Endothelial cell of umbilical vein (primary cell): ENCODE measurements at regions not wholly inside any gene's neighbourhood (a gene's known extent, or its start where the extent isn't known, plus 50 kb on each side); places are given as distances from the start of the nearest gene placed in this dataset.

Experiments used
- BruUV-seq: library from RNA; stranded (reverse); fragments of 400-500 nt; replicated peaks from 2 replicates; lab custom pipeline; 2021; lab: Mats Ljungman, UMichigan
- CTCF ChIA-PET: fragments of 300-600, 350-600 bp; sonication (Branson Sonifier 250); formaldehyde crosslinking; loops from one replicate; lab custom pipeline; 2021; ENCODE audit warnings: antibody characterized with exemption, inconsistent platforms; lab: Charles Lee
- POLR2A ChIA-PET: fragments of 300-600, 350-600 bp; sonication (Branson Sonifier 250); formaldehyde crosslinking; loops from one replicate; lab custom pipeline; 2021; ENCODE audit warnings: antibody characterized with exemption, inconsistent platforms; lab: Charles Lee
- DNase-seq: peaks from one replicate; pipeline ENCODE4 v3.0.0-alpha.2; 2011; ENCODE audit warnings: low read depth, low spot score
- FAIRE-seq: peaks from 2 replicates; lab custom pipeline; 2011; peaks lifted over from hg19 to GRCh38; lab: Jason Lieb, UNC
- H2AFZ ChIP-seq: 2 replicates; pipeline ENCODE4 v1.6.0; 2012; ENCODE audit warnings: low read depth, low read length, control low read depth, inconsistent platforms
- H3K27ac ChIP-seq: 2 replicates; pipeline ENCODE4 v1.5.1; 2011; ENCODE audit warnings: low read depth, mild to moderate bottlenecking, control low read depth, low read length, moderate library complexity; ENCODE audit not compliant: insufficient read depth
- H3K27me3 ChIP-seq, 2 experiments: 2 replicates each; pipeline versions ENCODE4 v1.6.0 to v1.6.1; 2011; ENCODE audit warnings: low read length in 2 of 2, mixed read lengths in 1 of 2; ENCODE audit not compliant: control insufficient read depth in 2 of 2, insufficient read depth in 2 of 2
- H3K36me3 ChIP-seq, 2 experiments: 2 replicates in 1 of 2; 3 replicates in 1 of 2; pipeline ENCODE4 v1.5.1; 2011; ENCODE audit warnings: low read length in 2 of 2, mild to moderate bottlenecking in 1 of 2, moderate library complexity in 1 of 2; ENCODE audit not compliant: control insufficient read depth in 2 of 2, insufficient read depth in 2 of 2; ENCODE audit errors: extremely low read depth in 1 of 2
- H3K4me1 ChIP-seq: 3 replicates; pipeline ENCODE4 v1.5.1; 2011; ENCODE audit warnings: mild to moderate bottlenecking, low read length; ENCODE audit not compliant: control insufficient read depth, insufficient read depth; ENCODE audit errors: extremely low read depth
- H3K4me2 ChIP-seq: 2 replicates; pipeline ENCODE4 v1.6.1; 2011; ENCODE audit warnings: low read length, control low read depth, mixed read lengths; ENCODE audit not compliant: insufficient read depth
- H3K4me3 ChIP-seq, 3 experiments: fragments of 200-600 bp in 1 of 3; sonication (generic), shearing (Covaris generic) in 1 of 3; replicated peaks in 1 of 3; 2 replicates each; pipeline ENCODE4 v1.5.1; 2011 to 2016; ENCODE audit warnings: control low read depth in 3 of 3, low read length in 3 of 3, mild to moderate bottlenecking in 2 of 3, inconsistent platforms in 1 of 3, low read depth in 1 of 3, moderate library complexity in 1 of 3; ENCODE audit not compliant: insufficient read depth in 1 of 3
- H3K79me2 ChIP-seq: 2 replicates; pipeline ENCODE4 v1.6.0; 2012; ENCODE audit warnings: low read length, inconsistent platforms; ENCODE audit not compliant: control insufficient read depth, insufficient read depth
- H3K9ac ChIP-seq: replicated peaks from 2 replicates; pipeline ENCODE3; 2011; ENCODE audit warnings: low read length, control low read depth; ENCODE audit not compliant: insufficient read depth; ENCODE audit errors: extremely low read depth
- H3K9me1 ChIP-seq: replicated peaks from 3 replicates; pipeline ENCODE4 v1.6.0; 2011; ENCODE audit warnings: mild to moderate bottlenecking, low read length; ENCODE audit not compliant: control insufficient read depth, insufficient read depth; ENCODE audit errors: extremely low read depth
- H3K9me3 ChIP-seq: replicated peaks from 2 replicates; pipeline ENCODE4 v1.5.1; 2012; ENCODE audit warnings: low read length, inconsistent platforms; ENCODE audit not compliant: control insufficient read depth, insufficient read depth
- H4K20me1 ChIP-seq: replicated peaks from 2 replicates; pipeline ENCODE3; 2011; ENCODE audit warnings: mild to moderate bottlenecking, low read length; ENCODE audit not compliant: control insufficient read depth, insufficient read depth; ENCODE audit errors: extremely low read depth
- EZH2 ChIP-seq: IDR thresholded peaks from 2 replicates; pipeline ENCODE4 v1.6.1; 2012; ENCODE audit warnings: borderline replicate concordance, low read depth, mild to moderate bottlenecking, moderate library complexity, low read length, inconsistent platforms; ENCODE audit not compliant: severe bottlenecking
- FOS ChIP-seq: IDR thresholded peaks from 2 replicates; pipeline ENCODE4 v1.6.1; 2011; ENCODE audit warnings: mild to moderate bottlenecking, low read length, moderate library complexity, borderline replicate concordance; ENCODE audit not compliant: insufficient read depth
- GATA2 ChIP-seq: IDR thresholded peaks from 2 replicates; pipeline ENCODE4 v1.7.0; 2011; ENCODE audit warnings: low read depth, mild to moderate bottlenecking, moderate library complexity, mixed read lengths, low read length; ENCODE audit not compliant: insufficient read length, insufficient read depth
- JUN ChIP-seq: IDR thresholded peaks from 2 replicates; pipeline ENCODE4 v1.6.1; 2011; ENCODE audit warnings: borderline replicate concordance, low read depth; ENCODE audit not compliant: insufficient read length, insufficient read depth
- MAX ChIP-seq: IDR thresholded peaks from 2 replicates; pipeline ENCODE4 v1.6.1; 2011; ENCODE audit not compliant: insufficient read depth, insufficient read length
- MYC ChIP-seq: IDR thresholded peaks from one replicate; pipeline ENCODE4 v1.6.1; 2011; ENCODE audit warnings: mild to moderate bottlenecking, low read depth, low read length
- POLR2A ChIP-seq: IDR thresholded peaks from 2 replicates; pipeline ENCODE4 v1.6.1; 2012; ENCODE audit warnings: low read depth, mild to moderate bottlenecking, control low read depth, low read length
- POLR2AphosphoS5 ChIP-seq: IDR thresholded peaks from 2 replicates; pipeline ENCODE4 v1.6.1; 2012; ENCODE audit warnings: low read depth, mild to moderate bottlenecking, control low read depth, low read length, moderate library complexity; ENCODE audit not compliant: insufficient read depth
- dilution Hi-C: fragments of 300-500 bp; cut with MboI; formaldehyde crosslinking; loops from one replicate; pipeline ENCODE4 v1.15.0; 2019; ENCODE audit warnings: low sequenced_read_pairs; ENCODE audit not compliant: extremely low pct_ligation_motif_present
- intact Hi-C: fragments of 100-400 bp; cut with micrococcal nuclease; formaldehyde crosslinking; loops from one replicate; pipeline ENCODE4 v1.10.0; 2022
- TF ChIP-seq, protein P1 (sequence below), 2 donors: IDR thresholded peaks; 1 replicate in 1 of 2; 2 replicates in 1 of 2; pipeline ENCODE4 v1.5.1; 2011; ENCODE audit warnings: low read length in 2 of 2, mild to moderate bottlenecking in 2 of 2, moderate library complexity in 2 of 2, control low read depth in 1 of 2, inconsistent platforms in 1 of 2, low read depth in 1 of 2; ENCODE audit not compliant: insufficient read depth in 1 of 2; ENCODE audit errors: extremely low read depth in 1 of 2

DNA sequence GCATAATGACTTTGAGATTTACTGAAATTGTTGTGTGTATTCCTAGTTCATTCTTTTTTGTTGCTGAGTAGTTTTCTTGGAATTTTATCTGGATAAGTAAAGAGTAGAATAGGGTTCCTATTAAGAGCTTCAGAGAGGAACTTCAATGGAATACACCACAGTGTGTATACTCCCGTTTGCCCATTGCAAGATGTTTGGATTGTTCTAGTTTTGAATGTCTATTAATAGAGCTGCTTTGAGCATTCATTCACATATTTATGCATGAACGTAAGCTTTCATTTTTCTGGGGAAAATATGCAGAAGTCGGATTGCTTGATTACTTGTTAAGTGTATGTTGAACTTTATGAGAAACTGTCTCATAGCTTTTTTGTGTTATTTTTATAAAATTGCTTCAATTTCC is 580.5 kb downstream of the OTOL1 start:
- Histone ChIP-seq H2AFZ (no peak overlapping the region), H3K9ac (no peak overlapping the region), H3K36me3 (no peaks in the 10 kb centered on the region), H3K27ac (no peak overlapping the region), H3K9me3 (no peaks in the 10 kb centered on the region), H3K4me2 (no peak overlapping the region), H3K79me2 (no peaks in the 10 kb centered on the region), H3K27me3 (no peaks in the 10 kb centered on the region), H4K20me1 (no peaks in the 10 kb centered on the region), H3K4me1 (no peaks in the 10 kb centered on the region), H3K4me3 (no peak overlapping the region), H3K9me1 (no peaks in the 10 kb centered on the region)
- POLR2A ChIA-PET: no interaction called here
- DNase-seq: no peak
- FAIRE-seq: no peak
- no TSS peak for BruUV-seq
- TF ChIP-seq POLR2AphosphoS5: no peak
- dilution Hi-C loops: no loop called here
- intact Hi-C loops: no loop called here
- CTCF ChIA-PET: no interaction called here

GRCh38 chr3:162082516-162082915 is 585.9 kb downstream of the OTOL1 start:
- DNase-seq (no peak), FAIRE-seq (no peak)

More at GRCh38 chr3:162082516-162082915, 585.9 kb downstream of the OTOL1 start:
- dilution Hi-C loops (no loop called here), intact Hi-C loops (no loop called here)
- H3K9ac ChIP-seq: no peak overlapping the region
- no peaks in the 10 kb centered on the region for H3K4me1 ChIP-seq
- no peak overlapping the region for H3K4me3 ChIP-seq
- TF ChIP-seq POLR2AphosphoS5: no peak
- TF ChIP-seq MAX: no peak
- TF ChIP-seq FOS: no peak
- no peak for TF ChIP-seq JUN
- TF ChIP-seq, protein P1, sequence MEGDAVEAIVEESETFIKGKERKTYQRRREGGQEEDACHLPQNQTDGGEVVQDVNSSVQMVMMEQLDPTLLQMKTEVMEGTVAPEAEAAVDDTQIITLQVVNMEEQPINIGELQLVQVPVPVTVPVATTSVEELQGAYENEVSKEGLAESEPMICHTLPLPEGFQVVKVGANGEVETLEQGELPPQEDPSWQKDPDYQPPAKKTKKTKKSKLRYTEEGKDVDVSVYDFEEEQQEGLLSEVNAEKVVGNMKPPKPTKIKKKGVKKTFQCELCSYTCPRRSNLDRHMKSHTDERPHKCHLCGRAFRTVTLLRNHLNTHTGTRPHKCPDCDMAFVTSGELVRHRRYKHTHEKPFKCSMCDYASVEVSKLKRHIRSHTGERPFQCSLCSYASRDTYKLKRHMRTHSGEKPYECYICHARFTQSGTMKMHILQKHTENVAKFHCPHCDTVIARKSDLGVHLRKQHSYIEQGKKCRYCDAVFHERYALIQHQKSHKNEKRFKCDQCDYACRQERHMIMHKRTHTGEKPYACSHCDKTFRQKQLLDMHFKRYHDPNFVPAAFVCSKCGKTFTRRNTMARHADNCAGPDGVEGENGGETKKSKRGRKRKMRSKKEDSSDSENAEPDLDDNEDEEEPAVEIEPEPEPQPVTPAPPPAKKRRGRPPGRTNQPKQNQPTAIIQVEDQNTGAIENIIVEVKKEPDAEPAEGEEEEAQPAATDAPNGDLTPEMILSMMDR (IDR thresholded peaks at IDR 0.05; ENCODE audit: extremely low read depth in 1 of 2, insufficient read depth in 1 of 2, low read depth in 1 of 2, low read length in 2 of 2): no peak
- no peak for TF ChIP-seq EZH2
- TF ChIP-seq MYC: no peak
- TF ChIP-seq POLR2A: no peak
- no peak for TF ChIP-seq GATA2
- no peak overlapping the region for H3K27ac ChIP-seq
- H3K36me3 ChIP-seq: no peaks in the 10 kb centered on the region
- ChIA-PET CTCF (no interaction called here), POLR2A (no interaction called here)
- H2AFZ ChIP-seq: no peak overlapping the region
- no peaks in the 10 kb centered on the region for H3K9me1 ChIP-seq
- no peaks in the 10 kb centered on the region for H3K9me3 ChIP-seq
- BruUV-seq: no TSS peak
- no peaks in the 10 kb centered on the region for H3K27me3 ChIP-seq
- H3K4me2 ChIP-seq: no peak overlapping the region
- no peaks in the 10 kb centered on the region for H4K20me1 ChIP-seq
- no peaks in the 10 kb centered on the region for H3K79me2 ChIP-seq
